ENCODE measurements at regions not wholly inside any gene's neighbourhood (a gene's known extent, or its start where the extent isn't known, plus 50 kb on each side); places are given as distances from the start of the nearest gene placed in this dataset.

GRCh38 chr17:79220201-79220712 is 145.6 kb downstream of the ENGASE start:
- TF ChIP-seq TARDBP (IDR thresholded peaks at IDR 0.05) (no peak), HDGF (IDR thresholded peaks at IDR 0.05; ENCODE audit: borderline replicate concordance) (no peak), FOXM1 (IDR thresholded peaks at IDR 0.05; ENCODE audit: borderline replicate concordance) (no peak), ARNT (IDR thresholded peaks at IDR 0.05) (no peak), ELF4 (IDR thresholded peaks at IDR 0.05) (no peak), L3MBTL2 (conservative IDR thresholded peaks at IDR 0.05) (no peak), SP1 (IDR thresholded peaks at IDR 0.05) (no peak), FOXA1 (IDR thresholded peaks at IDR 0.05) (no peak), SUZ12 (IDR thresholded peaks at IDR 0.05) (no peak), PKNOX1 (IDR thresholded peaks at IDR 0.05) (no peak), BHLHE40 (IDR thresholded peaks at IDR 0.05; ENCODE audit: borderline replicate concordance) (no peak), NFRKB (IDR thresholded peaks at IDR 0.05) (no peak), CTBP1 (IDR thresholded peaks at IDR 0.05; ENCODE audit: borderline replicate concordance) (no peak), ZNF384 (IDR thresholded peaks at IDR 0.05) (no peak), FOXK2 (IDR thresholded peaks at IDR 0.05) (no peak), LEF1 (IDR thresholded peaks at IDR 0.05; ENCODE audit: borderline replicate concordance) (no peak)
- CTCF ChIA-PET: no interaction called here
- DNase-seq (ENCODE audit: extremely low spot score): no peak
- POLR2A ChIA-PET: no interaction called here

GRCh38 chr17:79219208-79219935 is 144.7 kb downstream of the ENGASE start:
- DNase-seq (ENCODE audit: extremely low spot score): no peak
- ChIA-PET CTCF (no interaction called here), POLR2A (no interaction called here)
- TF ChIP-seq ELF4 (IDR thresholded peaks at IDR 0.05) (no peak), PKNOX1 (IDR thresholded peaks at IDR 0.05) (no peak), ZNF384 (IDR thresholded peaks at IDR 0.05) (no peak), FOXK2 (IDR thresholded peaks at IDR 0.05) (no peak), ARNT (IDR thresholded peaks at IDR 0.05) (no peak), BHLHE40 (IDR thresholded peaks at IDR 0.05; ENCODE audit: borderline replicate concordance) (no peak), NFRKB (IDR thresholded peaks at IDR 0.05) (no peak), SUZ12 (IDR thresholded peaks at IDR 0.05) (no peak), HDGF (IDR thresholded peaks at IDR 0.05; ENCODE audit: borderline replicate concordance) (no peak), LEF1 (IDR thresholded peaks at IDR 0.05; ENCODE audit: borderline replicate concordance) (no peak), SP1 (IDR thresholded peaks at IDR 0.05) (no peak), FOXA1 (IDR thresholded peaks at IDR 0.05) (no peak), FOXM1 (IDR thresholded peaks at IDR 0.05; ENCODE audit: borderline replicate concordance) (no peak), CTBP1 (IDR thresholded peaks at IDR 0.05; ENCODE audit: borderline replicate concordance) (no peak), TARDBP (IDR thresholded peaks at IDR 0.05) (no peak), L3MBTL2 (conservative IDR thresholded peaks at IDR 0.05) (no peak)

GRCh38 chr17:79218825-79219200 is 144.2 kb downstream of the ENGASE start:
- TF ChIP-seq CTBP1 (IDR thresholded peaks at IDR 0.05; ENCODE audit: borderline replicate concordance): no peak
- no peak for TF ChIP-seq NFRKB (IDR thresholded peaks at IDR 0.05)
- TF ChIP-seq FOXA1 (IDR thresholded peaks at IDR 0.05): no peak
- TF ChIP-seq FOXM1 (IDR thresholded peaks at IDR 0.05; ENCODE audit: borderline replicate concordance): no peak
- TF ChIP-seq TARDBP (IDR thresholded peaks at IDR 0.05): no peak
- POLR2A ChIA-PET: no interaction called here
- DNase-seq (ENCODE audit: extremely low spot score): no peak
- CTCF ChIA-PET: no interaction called here

- POLR2A ChIA-PET: no interaction called here
- no peak for DNase-seq (ENCODE audit: extremely low spot score)
- CTCF ChIA-PET: no interaction called here
- TF ChIP-seq ZNF384 (IDR thresholded peaks at IDR 0.05) (no peak), HDGF (IDR thresholded peaks at IDR 0.05; ENCODE audit: borderline replicate concordance) (no peak), CTBP1 (IDR thresholded peaks at IDR 0.05; ENCODE audit: borderline replicate concordance) (no peak), ELF4 (IDR thresholded peaks at IDR 0.05) (no peak), FOXM1 (IDR thresholded peaks at IDR 0.05; ENCODE audit: borderline replicate concordance) (no peak), SP1 (IDR thresholded peaks at IDR 0.05) (no peak), SUZ12 (IDR thresholded peaks at IDR 0.05) (no peak), FOXA1 (IDR thresholded peaks at IDR 0.05) (no peak), TARDBP (IDR thresholded peaks at IDR 0.05) (no peak), ARNT (IDR thresholded peaks at IDR 0.05) (no peak), BHLHE40 (IDR thresholded peaks at IDR 0.05; ENCODE audit: borderline replicate concordance) (no peak), PKNOX1 (IDR thresholded peaks at IDR 0.05) (no peak), FOXK2 (IDR thresholded peaks at IDR 0.05) (no peak), LEF1 (IDR thresholded peaks at IDR 0.05; ENCODE audit: borderline replicate concordance) (no peak), NFRKB (IDR thresholded peaks at IDR 0.05) (no peak)
Observed at GRCh38 chr17:79218175-79218824, 143.7 kb downstream of the ENGASE start.

GRCh38 chr17:79217473-79218135 is 143.0 kb downstream of the ENGASE start:
- TF ChIP-seq CTBP1 (IDR thresholded peaks at IDR 0.05; ENCODE audit: borderline replicate concordance) (no peak), HDGF (IDR thresholded peaks at IDR 0.05; ENCODE audit: borderline replicate concordance) (no peak), FOXM1 (IDR thresholded peaks at IDR 0.05; ENCODE audit: borderline replicate concordance) (no peak), NFRKB (IDR thresholded peaks at IDR 0.05) (no peak), TARDBP (IDR thresholded peaks at IDR 0.05) (no peak), FOXK2 (IDR thresholded peaks at IDR 0.05) (no peak)
- DNase-seq (ENCODE audit: extremely low spot score): no peak
- ChIA-PET CTCF (no interaction called here), POLR2A (no interaction called here)
